ENCODE measurements at regions not wholly inside any gene's neighbourhood (a gene's known extent, or its start where the extent isn't known, plus 50 kb on each side); places are given as distances from the start of the nearest gene placed in this dataset.
"Not testable (repeated sequence)": the region's sequence is repeated elsewhere in the genome, so short reads cannot be mapped to it uniquely, and the experiment has no call there.

- DNase-seq, result no peak
These were observed 724.6 kb upstream of the NRP1 start for GRCh38 chr10:34058845-34059614.

- not testable (repeated sequence) for DNase-seq
These were observed 721.0 kb upstream of the NRP1 start for GRCh38 chr10:34055410-34055985.

GRCh38 chr10:34049887-34050286, 715.4 kb upstream of the NRP1 start:
- DNase-seq, result no peak

GRCh38 chr10:34049469-34049868, 715.0 kb upstream of the NRP1 start:
- DNase-seq, result no peak

GRCh38 chr10:34047389-34047788, 712.9 kb upstream of the NRP1 start:
- no peak for DNase-seq

GRCh38 chr10:34046506-34047034, 712.1 kb upstream of the NRP1 start:
- peak; percentile 47 for DNase-seq

- DNase-seq, result no peak
These were observed 711.2 kb upstream of the NRP1 start for GRCh38 chr10:34045571-34046190.

- DNase-seq, result no peak
These were observed 707.4 kb upstream of the NRP1 start for GRCh38 chr10:34041871-34042270.

- no peak for DNase-seq
These were observed 703.0 kb upstream of the NRP1 start for GRCh38 chr10:34037499-34037898.

- DNase-seq, result not testable (repeated sequence)
These were observed 700.8 kb upstream of the NRP1 start for GRCh38 chr10:34035241-34035790.

- no peak for DNase-seq
These were observed 698.6 kb upstream of the NRP1 start for GRCh38 chr10:34033078-34033477.

GRCh38 chr10:34032564-34032963, 698.1 kb upstream of the NRP1 start:
- DNase-seq, result no peak

GRCh38 chr10:34031400-34031799, 696.9 kb upstream of the NRP1 start:
- no peak for DNase-seq

- no peak for DNase-seq
These were observed 695.0 kb upstream of the NRP1 start for GRCh38 chr10:34029455-34029854.

- DNase-seq, result no peak
These were observed 694.5 kb upstream of the NRP1 start for GRCh38 chr10:34028936-34029335.

GRCh38 chr10:34024693-34025425, 690.4 kb upstream of the NRP1 start:
- DNase-seq, result no peak

- no peak for DNase-seq
These were observed 689.8 kb upstream of the NRP1 start for GRCh38 chr10:34024282-34024681.

GRCh38 chr10:34022195-34022594, 687.7 kb upstream of the NRP1 start:
- DNase-seq, result no peak

- no peak for DNase-seq
These were observed 684.3 kb upstream of the NRP1 start for GRCh38 chr10:34018784-34019183.

GRCh38 chr10:34018129-34018528, 683.7 kb upstream of the NRP1 start:
- DNase-seq, result no peak

GRCh38 chr10:34017281-34017680, 682.8 kb upstream of the NRP1 start:
- no peak for DNase-seq

- no peak for DNase-seq
These were observed 682.1 kb upstream of the NRP1 start for GRCh38 chr10:34016576-34016975.

- no peak for DNase-seq
These were observed 681.2 kb upstream of the NRP1 start for GRCh38 chr10:34015700-34016099.

Measured in NCI-H524 treated with DMSO at 0.1 percent for 48 hours (cell line).